ENCODE measurements at regions not wholly inside any gene's neighbourhood (a gene's known extent, or its start where the extent isn't known, plus 50 kb on each side); places are given as distances from the start of the nearest gene placed in this dataset.

GRCh38 chr3:167091226-167091625 lies 288.9 kb downstream of the ZBBX start:
- no peak for DNase-seq (ENCODE audit: low read depth in 2 of 2)

GRCh38 chr3:167084545-167084944 lies 295.6 kb downstream of the ZBBX start:
- TF ChIP-seq, protein P1, sequence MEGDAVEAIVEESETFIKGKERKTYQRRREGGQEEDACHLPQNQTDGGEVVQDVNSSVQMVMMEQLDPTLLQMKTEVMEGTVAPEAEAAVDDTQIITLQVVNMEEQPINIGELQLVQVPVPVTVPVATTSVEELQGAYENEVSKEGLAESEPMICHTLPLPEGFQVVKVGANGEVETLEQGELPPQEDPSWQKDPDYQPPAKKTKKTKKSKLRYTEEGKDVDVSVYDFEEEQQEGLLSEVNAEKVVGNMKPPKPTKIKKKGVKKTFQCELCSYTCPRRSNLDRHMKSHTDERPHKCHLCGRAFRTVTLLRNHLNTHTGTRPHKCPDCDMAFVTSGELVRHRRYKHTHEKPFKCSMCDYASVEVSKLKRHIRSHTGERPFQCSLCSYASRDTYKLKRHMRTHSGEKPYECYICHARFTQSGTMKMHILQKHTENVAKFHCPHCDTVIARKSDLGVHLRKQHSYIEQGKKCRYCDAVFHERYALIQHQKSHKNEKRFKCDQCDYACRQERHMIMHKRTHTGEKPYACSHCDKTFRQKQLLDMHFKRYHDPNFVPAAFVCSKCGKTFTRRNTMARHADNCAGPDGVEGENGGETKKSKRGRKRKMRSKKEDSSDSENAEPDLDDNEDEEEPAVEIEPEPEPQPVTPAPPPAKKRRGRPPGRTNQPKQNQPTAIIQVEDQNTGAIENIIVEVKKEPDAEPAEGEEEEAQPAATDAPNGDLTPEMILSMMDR (conservative IDR thresholded peaks at IDR 0.05 in 1 of 2, IDR thresholded peaks at IDR 0.05 in 1 of 2; ENCODE audit: low read depth in 1 of 2, low read length in 2 of 2): no peak
- no peak for TF ChIP-seq EZH2 (IDR thresholded peaks at IDR 0.05; ENCODE audit: low read length, missing control alignments)
- no peak for DNase-seq (ENCODE audit: low read depth in 2 of 2)
- H4K20me1 ChIP-seq (ENCODE audit: control insufficient read depth, extremely low read depth, insufficient read depth, low read length): no peaks in the 10 kb centered on the region
- no peaks in the 10 kb centered on the region for H3K79me2 ChIP-seq (ENCODE audit: control insufficient read depth, insufficient read depth, low read length)
- no peak overlapping the region for H3K4me3 ChIP-seq (replicated peaks in 1 of 4; ENCODE audit: control extremely low read depth in 1 of 4, insufficient read depth in 1 of 4, low read depth in 3 of 4, low read length in 4 of 4)
- H3K27ac ChIP-seq (ENCODE audit: insufficient read depth, low read length): no peak overlapping the region
- no peaks in the 10 kb centered on the region for H3K9me3 ChIP-seq (ENCODE audit: control insufficient read depth, insufficient read depth, low read depth, low read length)
- H3K27me3 ChIP-seq (ENCODE audit: control insufficient read depth, insufficient read depth, low read length): no peaks in the 10 kb centered on the region
- no peak overlapping the region for H3K4me2 ChIP-seq (ENCODE audit: extremely low read depth, insufficient read depth, low read length)
- no peaks in the 10 kb centered on the region for H3K4me1 ChIP-seq (ENCODE audit: control insufficient read depth, extremely low read depth, insufficient read depth, low read length)
- H3K36me3 ChIP-seq (ENCODE audit: control insufficient read depth, insufficient read depth, low read length): no peaks in the 10 kb centered on the region
- no peak overlapping the region for H3K9ac ChIP-seq (ENCODE audit: insufficient read depth, low read length)
- no peak overlapping the region for H2AFZ ChIP-seq (ENCODE audit: low read length)

More at GRCh38 chr3:167091226-167091625, 288.9 kb downstream of the ZBBX start:
- no peaks in the 10 kb centered on the region for H3K4me1 ChIP-seq (ENCODE audit: control insufficient read depth, extremely low read depth, insufficient read depth, low read length)
- H2AFZ ChIP-seq (ENCODE audit: low read length): no peak overlapping the region
- H3K4me2 ChIP-seq (ENCODE audit: extremely low read depth, insufficient read depth, low read length): no peak overlapping the region
- H3K9me3 ChIP-seq (ENCODE audit: control insufficient read depth, insufficient read depth, low read depth, low read length): no peaks in the 10 kb centered on the region
- TF ChIP-seq, protein P1 (conservative IDR thresholded peaks at IDR 0.05 in 1 of 2, IDR thresholded peaks at IDR 0.05 in 1 of 2; ENCODE audit: low read depth in 1 of 2, low read length in 2 of 2): no peak
- TF ChIP-seq EZH2 (IDR thresholded peaks at IDR 0.05; ENCODE audit: low read length, missing control alignments): no peak
- no peaks in the 10 kb centered on the region for H3K36me3 ChIP-seq (ENCODE audit: control insufficient read depth, insufficient read depth, low read length)
- H3K9ac ChIP-seq (ENCODE audit: insufficient read depth, low read length): no peak overlapping the region
- H4K20me1 ChIP-seq (ENCODE audit: control insufficient read depth, extremely low read depth, insufficient read depth, low read length): no peaks in the 10 kb centered on the region
- no peak overlapping the region for H3K27ac ChIP-seq (ENCODE audit: insufficient read depth, low read length)
- no peak overlapping the region for H3K4me3 ChIP-seq (replicated peaks in 1 of 4; ENCODE audit: control extremely low read depth in 1 of 4, insufficient read depth in 1 of 4, low read depth in 3 of 4, low read length in 4 of 4)
- no peaks in the 10 kb centered on the region for H3K79me2 ChIP-seq (ENCODE audit: control insufficient read depth, insufficient read depth, low read length)
- H3K27me3 ChIP-seq (ENCODE audit: control insufficient read depth, insufficient read depth, low read length): no peaks in the 10 kb centered on the region

GRCh38 chr3:167078070-167078622 lies 302.0 kb downstream of the ZBBX start:
- no peak overlapping the region for H2AFZ ChIP-seq (ENCODE audit: low read length)
- TF ChIP-seq EZH2 (IDR thresholded peaks at IDR 0.05; ENCODE audit: low read length, missing control alignments): no peak
- TF ChIP-seq, protein P1 (conservative IDR thresholded peaks at IDR 0.05 in 1 of 2, IDR thresholded peaks at IDR 0.05 in 1 of 2; ENCODE audit: low read depth in 1 of 2, low read length in 2 of 2): no peak

More at GRCh38 chr3:167078070-167078622, 302.0 kb downstream of the ZBBX start:
- Histone ChIP-seq H3K4me3 (replicated peaks in 1 of 4; ENCODE audit: control extremely low read depth in 1 of 4, insufficient read depth in 1 of 4, low read depth in 3 of 4, low read length in 4 of 4) (no peak overlapping the region), H3K36me3 (ENCODE audit: control insufficient read depth, insufficient read depth, low read length) (no peaks in the 10 kb centered on the region), H3K27me3 (ENCODE audit: control insufficient read depth, insufficient read depth, low read length) (no peaks in the 10 kb centered on the region), H3K27ac (ENCODE audit: insufficient read depth, low read length) (no peak overlapping the region), H3K4me1 (ENCODE audit: control insufficient read depth, extremely low read depth, insufficient read depth, low read length) (no peaks in the 10 kb centered on the region), H3K4me2 (ENCODE audit: extremely low read depth, insufficient read depth, low read length) (no peak overlapping the region), H3K9ac (ENCODE audit: insufficient read depth, low read length) (no peak overlapping the region), H4K20me1 (ENCODE audit: control insufficient read depth, extremely low read depth, insufficient read depth, low read length) (no peaks in the 10 kb centered on the region), H3K79me2 (ENCODE audit: control insufficient read depth, insufficient read depth, low read length) (no peaks in the 10 kb centered on the region), H3K9me3 (ENCODE audit: control insufficient read depth, insufficient read depth, low read depth, low read length) (no peaks in the 10 kb centered on the region)
- peak in 1 of 2 donors; percentile 28 for DNase-seq (ENCODE audit: low read depth in 2 of 2)
